Muscle of arm (tissue), 1 donor: ENCODE measurements at regions not wholly inside any gene's neighbourhood (a gene's known extent, or its start where the extent isn't known, plus 50 kb on each side); places are given as distances from the start of the nearest gene placed in this dataset.
"Not testable (repeated sequence)": the region's sequence is repeated elsewhere in the genome, so short reads cannot be mapped to it uniquely, and the experiment has no call there.

ENCODE experiments used
- DNase-seq: peaks from one replicate; pipeline ENCODE4 v3.0.0-alpha.2; 2013

DNA sequence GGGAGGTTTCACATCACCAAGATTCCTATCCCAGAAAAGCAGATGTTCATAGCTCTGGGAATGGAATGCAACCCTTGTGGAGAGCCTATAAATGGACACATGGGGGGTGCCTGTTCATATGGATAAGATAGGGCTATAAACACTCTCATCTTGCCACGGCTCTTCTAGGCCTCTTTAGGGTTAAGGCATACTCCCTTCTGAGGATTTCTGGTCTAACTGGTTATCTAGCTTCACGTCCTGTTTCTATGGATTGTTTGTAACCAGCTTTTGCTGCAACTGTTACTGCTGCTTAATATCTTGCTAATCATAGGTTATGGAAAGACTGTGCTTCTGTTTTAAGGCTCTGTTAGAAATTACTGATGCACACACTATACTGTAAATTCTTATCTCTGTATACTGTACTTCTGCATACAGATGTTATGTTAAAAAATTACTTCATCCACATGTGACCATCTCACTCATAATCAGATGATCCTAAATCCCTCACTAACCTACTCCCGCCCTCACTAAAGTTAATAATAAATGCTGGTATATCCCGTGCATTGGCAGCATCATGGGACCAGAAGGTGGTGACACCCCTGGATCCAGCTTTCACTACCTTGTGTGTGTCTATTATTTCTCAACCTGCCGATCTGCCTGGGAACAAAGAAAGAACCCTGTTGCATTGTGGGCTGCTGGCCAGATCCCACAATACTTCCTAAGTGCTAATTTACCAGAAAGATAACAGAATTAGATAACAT, 68.7 kb downstream of the PRKAB2 start:
- not testable (repeated sequence) for DNase-seq

DNA sequence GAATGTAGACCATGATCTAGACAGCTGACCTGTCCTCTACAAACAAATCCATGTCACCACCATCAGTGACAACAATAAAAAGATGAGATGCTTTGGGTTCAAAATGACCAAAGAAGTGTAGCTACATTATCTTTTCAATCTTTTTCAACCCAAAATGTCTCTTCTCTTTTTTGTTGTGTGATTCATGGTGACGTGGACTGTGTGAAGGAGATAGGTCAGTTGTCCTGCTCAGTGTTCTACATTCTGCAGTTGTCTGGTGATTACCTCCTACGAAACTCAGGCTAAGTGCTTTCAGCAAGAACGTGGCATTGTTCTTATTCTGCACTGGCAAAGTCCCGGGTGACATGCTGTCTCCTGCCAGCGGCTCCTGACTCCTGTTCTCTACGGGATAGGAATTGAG, 73.1 kb downstream of the PRKAB2 start:
- DNase-seq = no peak

DNA sequence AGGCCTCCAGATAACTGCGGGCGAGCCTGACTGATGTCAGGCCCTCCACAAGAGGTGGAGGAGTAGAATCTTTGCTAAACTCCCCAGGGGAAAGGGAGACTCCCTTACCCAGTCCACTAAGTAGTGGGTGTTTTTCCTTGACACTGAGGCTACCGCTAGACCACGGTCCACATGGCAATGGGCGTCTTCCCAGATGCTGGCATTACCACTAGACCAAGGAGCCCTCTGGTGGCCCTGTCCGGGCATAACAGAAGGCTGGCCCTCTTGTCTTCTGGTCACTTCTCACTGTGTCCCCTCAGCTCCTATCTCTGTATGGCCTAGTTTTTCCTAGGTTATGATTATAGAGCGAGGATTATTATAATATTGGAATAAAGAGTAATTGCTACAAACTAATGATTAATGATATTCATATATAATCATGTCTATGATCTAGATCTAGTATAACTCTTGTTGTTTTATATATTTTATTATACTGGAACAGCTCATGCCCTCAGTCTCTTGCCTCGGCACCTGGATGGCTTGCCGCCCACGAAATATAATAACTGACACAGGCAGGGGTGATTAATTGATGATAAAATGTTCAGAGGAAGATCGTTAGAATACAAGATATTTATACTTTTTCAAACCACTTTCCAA, 73.8 kb downstream of the PRKAB2 start:
- DNase-seq = not testable (repeated sequence)

GRCh38 chr1:147095691-147096090, 76.6 kb downstream of the PRKAB2 start:
- no peak for DNase-seq

- DNase-seq = no peak
Observed at GRCh38 chr1:147091801-147092200, 80.5 kb downstream of the PRKAB2 start.

DNA sequence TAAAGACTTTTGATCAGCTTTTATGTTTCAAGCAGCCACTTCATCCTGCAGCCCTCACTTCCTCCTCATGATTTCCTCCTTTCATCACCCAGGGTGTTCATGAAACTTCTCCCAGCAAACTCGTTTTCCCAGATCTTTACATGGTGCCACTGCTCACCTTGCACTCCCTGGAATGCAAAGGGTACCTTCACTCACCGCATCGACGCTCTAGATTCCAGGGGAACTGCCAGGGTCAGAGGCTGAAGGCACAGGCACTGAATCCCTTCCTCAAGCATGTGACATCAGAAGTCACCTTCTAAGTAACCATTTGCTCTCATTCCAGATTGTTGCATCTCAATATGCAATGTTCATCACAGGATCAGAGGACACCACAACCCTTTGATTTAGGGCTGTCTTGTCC, 82.8 kb downstream of the PRKAB2 start:
- DNase-seq = no peak

DNA sequence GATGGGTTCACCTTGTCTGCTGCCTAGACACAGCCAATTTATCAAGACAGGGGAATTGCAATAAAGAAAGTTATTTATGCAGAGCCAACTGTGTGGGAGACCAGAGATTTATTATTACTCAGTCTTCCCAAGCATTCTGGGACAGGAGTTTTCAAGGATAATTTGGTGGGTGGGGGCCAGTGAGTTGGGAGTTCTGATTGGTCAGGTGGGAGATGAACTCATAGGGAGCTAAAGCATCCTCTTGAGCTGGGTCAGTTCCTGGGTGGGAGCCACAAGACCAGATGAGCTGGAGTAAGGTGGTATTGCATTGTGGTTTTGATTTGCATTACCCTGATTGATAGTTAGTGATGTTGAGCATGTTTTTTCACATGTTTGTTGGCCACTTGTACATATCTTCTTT, 86.1 kb downstream of the PRKAB2 start:
- DNase-seq = no peak

- DNase-seq = peak; percentile 69
Observed at GRCh38 chr1:147084273-147085096, 87.8 kb downstream of the PRKAB2 start.

- no peak for DNase-seq
Observed at GRCh38 chr1:147083919-147084272, 88.4 kb downstream of the PRKAB2 start.

DNA sequence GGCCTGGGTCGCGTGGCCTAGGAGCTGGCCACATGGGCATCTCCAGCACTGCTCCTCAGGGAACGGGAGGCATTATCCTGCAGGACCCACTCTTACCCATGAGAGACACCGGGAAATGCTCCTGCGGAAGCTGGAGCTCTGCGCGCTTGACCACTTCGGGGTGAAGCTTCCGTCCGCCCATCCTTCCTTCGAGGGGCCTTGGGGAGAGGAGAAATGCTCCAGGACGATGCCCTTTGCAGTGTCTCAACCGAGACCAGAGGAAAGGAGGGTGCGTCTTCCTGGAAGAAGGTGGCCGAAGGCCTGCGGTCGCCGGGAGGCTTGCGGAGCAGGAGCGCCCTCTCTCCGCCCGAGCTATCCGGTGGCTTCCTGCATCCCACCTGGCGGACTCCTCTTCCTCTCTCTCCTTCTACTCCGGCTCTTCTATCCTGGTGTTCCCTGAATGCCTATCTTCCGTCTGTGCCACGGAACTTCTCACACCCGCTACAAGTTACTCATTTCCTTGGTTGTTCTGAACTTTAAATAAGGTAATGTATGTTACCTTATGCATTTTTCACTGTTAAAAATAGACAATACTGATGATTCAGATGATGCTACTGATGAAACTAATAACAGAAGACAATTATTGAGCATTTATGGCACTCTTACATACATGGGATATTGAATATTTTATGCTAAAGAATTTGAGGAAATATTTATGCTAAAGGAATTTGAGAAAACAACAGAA, 91.4 kb downstream of the PRKAB2 start:
- DNase-seq = no peak

- DNase-seq = no peak
Observed at GRCh38 chr1:147080006-147080661, 92.1 kb downstream of the PRKAB2 start.

DNA sequence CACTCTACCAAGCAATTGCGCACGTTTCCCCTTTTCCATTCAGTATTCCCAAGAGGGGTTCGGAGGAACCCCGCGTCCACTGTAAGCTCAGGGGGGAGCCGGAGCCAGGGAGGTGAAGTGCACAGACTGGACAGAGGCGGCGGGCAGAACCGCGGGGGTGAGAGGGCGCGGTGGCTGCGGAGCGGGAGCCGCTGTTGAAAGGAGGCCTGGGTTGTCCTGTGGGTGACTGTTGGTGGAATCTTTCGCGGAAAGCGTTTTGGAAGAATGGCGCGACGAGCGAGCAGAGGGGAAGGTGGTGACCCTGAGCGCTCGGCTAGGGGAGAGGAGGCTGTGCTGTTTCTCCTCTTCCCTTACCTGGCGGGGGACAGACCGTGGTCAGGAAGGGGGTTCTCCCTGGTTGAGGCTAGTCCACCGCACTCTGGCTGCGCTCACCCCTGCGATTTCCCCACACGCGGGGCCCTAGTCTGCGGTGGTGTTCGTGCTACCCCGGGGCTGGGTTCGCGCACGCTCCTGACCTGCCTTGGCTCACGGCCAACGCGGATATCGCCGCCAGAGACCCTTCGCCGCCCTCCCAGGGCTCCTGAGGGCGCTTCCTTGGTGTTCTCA, 92.8 kb downstream of the PRKAB2 start:
- no peak for DNase-seq

- DNase-seq = no peak
Observed at GRCh38 chr1:147078606-147079399, 93.5 kb downstream of the PRKAB2 start.

GRCh38 chr1:147077936-147078605, 94.2 kb downstream of the PRKAB2 start:
- no peak for DNase-seq

DNA sequence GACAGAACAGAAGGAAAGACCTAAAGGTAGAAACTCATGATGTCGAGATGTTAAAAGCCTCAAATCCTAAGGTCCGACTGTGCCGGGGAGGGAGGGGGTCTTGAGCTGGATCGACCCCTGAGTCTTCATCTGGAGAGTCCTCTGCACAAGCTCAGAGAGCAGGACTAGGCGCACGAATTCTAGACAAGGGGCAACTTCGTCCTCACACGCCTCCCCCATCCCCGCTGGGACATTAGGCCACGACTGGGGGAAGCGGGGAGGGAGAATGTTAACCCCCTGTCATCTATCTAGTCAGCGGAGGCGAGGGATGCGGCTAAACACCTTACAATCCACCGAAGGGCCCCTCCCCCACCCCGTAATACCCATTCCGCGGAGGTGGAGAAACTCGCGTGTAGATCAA, 94.7 kb downstream of the PRKAB2 start:
- no peak for DNase-seq

DNA sequence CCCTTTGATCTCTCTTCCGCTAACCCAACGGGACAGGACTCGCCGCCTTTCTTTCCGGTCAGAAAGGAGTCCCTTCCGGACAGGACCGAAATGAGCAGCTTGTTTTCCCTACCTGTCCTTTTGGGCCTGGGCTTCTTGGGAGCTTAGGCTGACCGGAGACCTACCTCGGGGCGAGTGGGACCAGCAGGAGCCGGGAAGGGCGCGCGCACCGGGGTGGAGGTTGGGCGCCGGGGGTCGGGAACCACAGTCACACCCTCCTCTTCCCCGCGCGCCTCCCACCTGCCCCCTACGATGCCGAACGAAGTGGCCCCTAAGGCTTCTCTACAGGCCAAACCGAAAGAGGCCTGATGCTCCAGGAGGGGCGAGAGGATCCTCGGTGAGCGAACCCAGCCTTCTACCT, 95.2 kb downstream of the PRKAB2 start:
- no peak for DNase-seq

DNA sequence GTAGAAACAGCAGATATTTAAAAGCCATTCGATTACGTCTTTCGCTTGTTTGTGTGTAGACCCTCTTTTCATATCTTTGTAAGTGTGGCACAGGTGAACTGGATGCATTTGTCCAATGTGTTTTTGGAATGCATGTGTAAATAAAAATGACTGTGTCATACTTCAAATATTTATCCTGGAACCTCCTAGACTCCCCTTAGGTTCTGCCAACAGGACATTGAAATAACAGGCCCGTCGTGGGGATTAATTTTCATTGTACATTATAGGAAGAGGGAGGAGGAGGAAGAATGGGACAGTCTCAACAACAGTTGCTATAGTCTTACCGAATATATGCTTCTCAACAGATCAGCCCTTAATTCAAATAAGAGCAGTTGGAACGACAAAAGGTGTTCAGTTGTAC, 95.8 kb downstream of the PRKAB2 start:
- DNase-seq = no peak

GRCh38 chr1:147072482-147073432, 99.5 kb downstream of the PRKAB2 start:
- no peak for DNase-seq

GRCh38 chr1:147071142-147071541, 101.1 kb downstream of the PRKAB2 start:
- DNase-seq = no peak
